HCT116 (cell line): ENCODE measurements at regions not wholly inside any gene's neighbourhood (a gene's known extent, or its start where the extent isn't known, plus 50 kb on each side); places are given as distances from the start of the nearest gene placed in this dataset.

Experiments
- ATAC-seq: fragments of 200-7000 bp; cut with Tn5 transposase; 2 replicates; pipeline ENCODE4 v1.9.1; 2020; ENCODE audit warnings: mild to moderate bottlenecking, moderate library complexity
- BruUV-seq: library from RNA; stranded (reverse); fragments of 400-500 nt; replicated peaks from 2 replicates; lab custom pipeline; 2021; lab: Mats Ljungman, UMichigan
- CTCF ChIA-PET: fragments of 300-600 bp; sonication (Branson Sonifier 250); formaldehyde crosslinking; loops from one replicate; lab custom pipeline; 2021; ENCODE audit warnings: antibody characterized with exemption; lab: Charles Lee
- POLR2A ChIA-PET: fragments of 300-600, 350-600 bp; sonication (Branson Sonifier 250); formaldehyde crosslinking; loops from one replicate; lab custom pipeline; 2021; ENCODE audit warnings: antibody characterized with exemption; lab: Charles Lee
- RAD21 ChIA-PET, 2 experiments: fragments of 300-600 bp; sonication (Branson Sonifier 250); formaldehyde crosslinking; loops; one replicate each; lab custom pipeline; 2023; ENCODE audit warnings: low total read pairs in 2 of 2; ENCODE audit not compliant: uncharacterized antibody in 2 of 2, unreplicated experiment in 2 of 2, low non-redundant PET in 1 of 2; lab: Charles Lee
- DNase-seq: peaks from one replicate; pipeline ENCODE4 v3.0.0-alpha.2; 2010; ENCODE audit warnings: low read depth, low spot score
- H2AFZ ChIP-seq: fragments of 200-600 bp; shearing (Covaris generic), sonication (generic); 2 replicates; pipeline ENCODE4 v1.6.1; 2017; ENCODE audit warnings: low read depth, mixed run types, mixed read lengths, antibody characterized with exemption, low read length; ENCODE audit not compliant: poor library complexity, severe bottlenecking
- H3K27ac ChIP-seq: 2 replicates; pipeline ENCODE4 v1.5.1; 2012; ENCODE audit warnings: low read depth, low read length
- H3K27me3 ChIP-seq: fragments of 200-600 bp; sonication (generic); 2 replicates; pipeline ENCODE4 v1.6.1; 2016; ENCODE audit warnings: mixed run types, low read length, mixed read lengths; ENCODE audit not compliant: insufficient read depth
- H3K36me3 ChIP-seq, 2 experiments: fragments of 200-500 bp in 1 of 2; fragments of 200-600 bp in 1 of 2; sonication (Bioruptor generic) in 1 of 2; sonication (generic) in 1 of 2; 2 replicates each; pipeline versions ENCODE4 v1.5.1 to v1.6.1; 2014 to 2016; ENCODE audit warnings: low read length in 2 of 2, inconsistent platforms in 1 of 2, mixed read lengths in 1 of 2, mixed run types in 1 of 2; ENCODE audit not compliant: insufficient read depth in 2 of 2, control insufficient read depth in 1 of 2
- H3K4me1 ChIP-seq, 2 experiments: fragments of 200-600 bp in 1 of 2; sonication (generic) in 1 of 2; 2 replicates each; pipeline versions ENCODE4 v1.5.1 to v1.6.1; 2012 to 2017; ENCODE audit warnings: low read length in 2 of 2, inconsistent platforms in 1 of 2, mild to moderate bottlenecking in 1 of 2, mixed read lengths in 1 of 2, mixed run types in 1 of 2, moderate library complexity in 1 of 2; ENCODE audit not compliant: insufficient read depth in 2 of 2, control insufficient read depth in 1 of 2
- H3K4me2 ChIP-seq: fragments of 200-600 bp; sonication (generic); 2 replicates; pipeline ENCODE4 v1.6.1; 2017; ENCODE audit warnings: mixed run types, low read length, mixed read lengths
- H3K4me3 ChIP-seq, 2 experiments: fragments of 200-600 bp in 1 of 2; sonication (generic) in 1 of 2; replicated peaks in 1 of 2; 2 replicates each; pipeline ENCODE4 v1.5.1; 2011 to 2016; ENCODE audit warnings: low read length in 2 of 2, control low read depth in 1 of 2, low read depth in 1 of 2, mild to moderate bottlenecking in 1 of 2, mixed read lengths in 1 of 2, mixed run types in 1 of 2
- H3K79me2 ChIP-seq: fragments of 200-600 bp; sonication (generic); 2 replicates; pipeline ENCODE4 v1.6.1; 2017; ENCODE audit warnings: mild to moderate bottlenecking, mixed run types, low read length, moderate library complexity, mixed read lengths; ENCODE audit not compliant: insufficient read depth
- H3K9ac ChIP-seq: fragments of 200-600 bp; sonication (generic); 2 replicates; pipeline ENCODE4 v1.6.1; 2016; ENCODE audit warnings: low read length, mixed read lengths
- H3K9me2 ChIP-seq: fragments of 200-600 bp; sonication (generic), shearing (Covaris generic); 2 replicates; pipeline ENCODE4 v1.6.1; 2017; ENCODE audit warnings: mixed run types, mild to moderate bottlenecking, moderate library complexity; ENCODE audit not compliant: insufficient read depth
- H3K9me3 ChIP-seq, 2 experiments: fragments of 200-500 bp in 1 of 2; fragments of 200-600 bp in 1 of 2; sonication (Bioruptor generic) in 1 of 2; sonication (generic) in 1 of 2; 2 replicates each; pipeline ENCODE4 v1.6.1; 2014 to 2017; ENCODE audit warnings: low read length in 2 of 2, mixed read lengths in 2 of 2, inconsistent platforms in 1 of 2, low read depth in 1 of 2, mild to moderate bottlenecking in 1 of 2, mixed run types in 1 of 2, moderate library complexity in 1 of 2; ENCODE audit not compliant: control insufficient read depth in 1 of 2, insufficient read depth in 1 of 2
- H4K20me1 ChIP-seq: fragments of 200-600 bp; sonication (generic), shearing (Covaris generic); 2 replicates; pipeline ENCODE4 v1.6.1; 2017; ENCODE audit warnings: mixed run types, mild to moderate bottlenecking, moderate library complexity; ENCODE audit not compliant: insufficient read depth
- ATF3 ChIP-seq: IDR thresholded peaks from 2 replicates; pipeline ENCODE4 v1.6.1; 2012
- CBX3 ChIP-seq: IDR thresholded peaks from 2 replicates; pipeline ENCODE4 v1.6.1; 2012; ENCODE audit warnings: low read depth
- CTCF ChIP-seq, 3 experiments: fragments of 200-600 bp in 1 of 3; sonication (generic) in 1 of 3; IDR thresholded peaks in 2 of 3; conservative IDR thresholded peaks in 1 of 3; 2 replicates each; pipeline ENCODE4 v1.5.1; 2012 to 2017; ENCODE audit warnings: low read depth in 2 of 3, low read length in 2 of 3, antibody characterized with exemption in 1 of 3, borderline replicate concordance in 1 of 3, control low read depth in 1 of 3, mild to moderate bottlenecking in 1 of 3, mixed read lengths in 1 of 3, mixed run types in 1 of 3, moderate library complexity in 1 of 3; ENCODE audit not compliant: insufficient read depth in 1 of 3
- EGR1 ChIP-seq: IDR thresholded peaks from 2 replicates; pipeline ENCODE4 v1.6.1; 2012; ENCODE audit warnings: low read depth
- ELF1 ChIP-seq: IDR thresholded peaks from 2 replicates; pipeline ENCODE4 v1.6.1; 2012; ENCODE audit warnings: low read depth, borderline replicate concordance
- FOSL1 ChIP-seq: IDR thresholded peaks from 2 replicates; pipeline ENCODE4 v1.6.1; 2012; ENCODE audit warnings: low read depth
- JUND ChIP-seq: IDR thresholded peaks from 2 replicates; pipeline ENCODE4 v1.6.1; 2012
- MAX ChIP-seq: IDR thresholded peaks from 2 replicates; pipeline ENCODE4 v1.6.1; 2012
- POLR2A ChIP-seq: IDR thresholded peaks from 2 replicates; pipeline ENCODE4 v1.7.0; 2011; ENCODE audit warnings: borderline replicate concordance; ENCODE audit not compliant: insufficient read depth, insufficient read length; ENCODE audit errors: extremely low read depth
- POLR2AphosphoS5 ChIP-seq: IDR thresholded peaks from 2 replicates; pipeline ENCODE4 v1.6.1; 2011; ENCODE audit warnings: mild to moderate bottlenecking, low read depth, low read length, moderate library complexity
- SIN3A ChIP-seq: IDR thresholded peaks from 2 replicates; pipeline ENCODE4 v1.6.1; 2012; ENCODE audit warnings: low read depth
- intact Hi-C: fragments of 100-400 bp; cut with micrococcal nuclease; formaldehyde crosslinking; loops from 2 replicates; pipeline ENCODE4 v1.10.0; 2022

GRCh38 chr14:84080944-84081343, 1449.0 kb upstream of the FLRT2 start:
- Histone ChIP-seq H3K9me3 (peaks cover 9 to 21% of the 10 kb centered on the region in 2 experiments; a peak in 3 of 4 replicates), H3K79me2 (no peaks in the 10 kb centered on the region), H3K4me2 (no peak overlapping the region), H3K36me3 (no peaks in the 10 kb centered on the region), H3K9ac (no peak overlapping the region), H2AFZ (no peak overlapping the region), H3K27me3 (no peaks in the 10 kb centered on the region), H3K27ac (no peak overlapping the region), H3K4me3 (no peak overlapping the region), H3K4me1 (no peaks in the 10 kb centered on the region), H3K9me2 (no peaks in the 10 kb centered on the region), H4K20me1 (no peaks in the 10 kb centered on the region; the same call in 1 of the 2 replicates)
- intact Hi-C loops, result no loop called here
- ATAC-seq (no peak), DNase-seq (no peak)
- TF ChIP-seq EGR1 (no peak), SIN3A (no peak), CBX3 (no peak), MAX (no peak), FOSL1 (no peak), POLR2AphosphoS5 (no peak), ELF1 (no peak), CTCF (IDR thresholded peaks at IDR 0.05 in 2 of 3, conservative IDR thresholded peaks at IDR 0.05 in 1 of 3; ENCODE audit: borderline replicate concordance in 1 of 3, insufficient read depth in 1 of 3, low read depth in 2 of 3, low read length in 2 of 3) (no peak), JUND (no peak), ATF3 (no peak), POLR2A (no peak)
- POLR2A ChIA-PET, result no interaction called here
- no TSS peak for BruUV-seq
- CTCF ChIA-PET, result no interaction called here
- RAD21 ChIA-PET, result no interaction called here
